Keratinocyte (primary cell): ENCODE measurements at regions not wholly inside any gene's neighbourhood (a gene's known extent, or its start where the extent isn't known, plus 50 kb on each side); places are given as distances from the start of the nearest gene placed in this dataset.
"Not testable (repeated sequence)": the region's sequence is repeated elsewhere in the genome, so short reads cannot be mapped to it uniquely, and the experiment has no call there.

Source experiments
- DNase-seq: peaks from one replicate; pipeline ENCODE4 v3.0.0-alpha.2; 2011; ENCODE audit warnings: low read depth, missing footprints, low spot score
- FAIRE-seq: peaks from 2 replicates; lab custom pipeline; 2011; peaks lifted over from hg19 to GRCh38; lab: Jason Lieb, UNC
- H2AFZ ChIP-seq: 2 replicates; pipeline ENCODE4 v1.6.0; 2012; ENCODE audit warnings: low read length, control low read depth, inconsistent platforms; ENCODE audit not compliant: control insufficient read depth
- H3K27ac ChIP-seq: 2 replicates; pipeline ENCODE4 v1.5.1; 2011; ENCODE audit warnings: low read length; ENCODE audit not compliant: control insufficient read depth, insufficient read depth
- H3K27me3 ChIP-seq: 3 replicates; pipeline ENCODE4 v1.6.0; 2011; ENCODE audit warnings: low read length; ENCODE audit not compliant: control insufficient read depth, insufficient read depth; ENCODE audit errors: extremely low read depth
- H3K36me3 ChIP-seq, 2 experiments: 2 replicates in 1 of 2; 3 replicates in 1 of 2; pipeline ENCODE4 v1.5.1; 2011; ENCODE audit warnings: low read length in 2 of 2, mild to moderate bottlenecking in 1 of 2; ENCODE audit not compliant: control insufficient read depth in 2 of 2, insufficient read depth in 2 of 2; ENCODE audit errors: extremely low read depth in 1 of 2
- H3K4me1 ChIP-seq: 3 replicates; pipeline ENCODE4 v1.5.1; 2011; ENCODE audit warnings: low read length; ENCODE audit not compliant: control insufficient read depth, insufficient read depth; ENCODE audit errors: extremely low read depth
- H3K4me2 ChIP-seq: 3 replicates; pipeline ENCODE4 v1.6.0; 2011; ENCODE audit warnings: low read depth, low read length; ENCODE audit not compliant: control insufficient read depth, insufficient read depth; ENCODE audit errors: extremely low read depth
- H3K4me3 ChIP-seq, 3 experiments: fragments of 200-600 bp in 1 of 3; sonication (generic) in 1 of 3; 2 replicates in 2 of 3; 3 replicates in 1 of 3; pipeline ENCODE4 v1.5.1; 2011 to 2016; ENCODE audit warnings: low read length in 3 of 3, mild to moderate bottlenecking in 3 of 3, control low read depth in 2 of 3, inconsistent platforms in 1 of 3, low read depth in 1 of 3, mixed read lengths in 1 of 3, mixed run types in 1 of 3, moderate library complexity in 1 of 3; ENCODE audit not compliant: control insufficient read depth in 2 of 3, insufficient read depth in 2 of 3; ENCODE audit errors: extremely low read depth in 1 of 3
- H3K79me2 ChIP-seq: 2 replicates; pipeline ENCODE4 v1.6.0; 2012; ENCODE audit warnings: low read length; ENCODE audit not compliant: control insufficient read depth, insufficient read depth
- H3K9ac ChIP-seq: 3 replicates; pipeline ENCODE4 v1.6.0; 2011; ENCODE audit warnings: low read length; ENCODE audit not compliant: control insufficient read depth, insufficient read depth; ENCODE audit errors: extremely low read depth
- H3K9me1 ChIP-seq: 3 replicates; pipeline ENCODE4 v1.6.0; 2011; ENCODE audit warnings: low read length; ENCODE audit not compliant: control insufficient read depth, insufficient read depth; ENCODE audit errors: extremely low read depth
- H3K9me3 ChIP-seq: 2 replicates; pipeline ENCODE4 v1.5.1; 2012; ENCODE audit warnings: low read depth, low read length; ENCODE audit not compliant: control insufficient read depth
- H4K20me1 ChIP-seq: 3 replicates; pipeline ENCODE4 v1.6.0; 2011; ENCODE audit warnings: low read length; ENCODE audit not compliant: control insufficient read depth, insufficient read depth; ENCODE audit errors: extremely low read depth
- CTCF ChIP-seq, 3 experiments: IDR thresholded peaks in 1 of 3; conservative IDR thresholded peaks in 1 of 3; optimal IDR thresholded peaks in 1 of 3; 2 replicates in 2 of 3; 3 replicates in 1 of 3; pipeline versions ENCODE3 to v1.5.1; 2011; ENCODE audit warnings: low read length in 3 of 3, mild to moderate bottlenecking in 3 of 3, moderate library complexity in 2 of 3, control low read depth in 1 of 3, inconsistent platforms in 1 of 3; ENCODE audit not compliant: insufficient read depth in 2 of 3; ENCODE audit errors: extremely low read depth in 1 of 3
- EZH2 ChIP-seq: IDR thresholded peaks from one replicate; pipeline ENCODE4 v1.6.1; 2012; ENCODE audit warnings: inconsistent platforms, mild to moderate bottlenecking, low read length, moderate library complexity
- dilution Hi-C: fragments of 300-500 bp; cut with MboI; formaldehyde crosslinking; loops from one replicate; pipeline ENCODE4 v1.7.0; 2020; ENCODE audit warnings: low sequenced_read_pairs; ENCODE audit not compliant: extremely low pct_ligation_motif_present

GRCh38 chr14:43258396-43258795, 1248.7 kb downstream of the FSCB start:
- DNase-seq (no peak), FAIRE-seq (no peak)
- Histone ChIP-seq H3K9me3 (no peaks in the 10 kb centered on the region), H3K9ac (no peak overlapping the region), H3K4me3 (no peak overlapping the region), H4K20me1 (no peaks in the 10 kb centered on the region), H3K79me2 (no peaks in the 10 kb centered on the region), H3K9me1 (no peaks in the 10 kb centered on the region), H3K27me3 (no peaks in the 10 kb centered on the region), H3K4me2 (no peak overlapping the region), H3K36me3 (no peaks in the 10 kb centered on the region), H3K27ac (no peak overlapping the region), H2AFZ (no peak overlapping the region), H3K4me1 (no peaks in the 10 kb centered on the region)
- no peak for TF ChIP-seq EZH2
- TF ChIP-seq CTCF (optimal IDR thresholded peaks at IDR 0.05 in 1 of 3, IDR thresholded peaks at IDR 0.05 in 1 of 3, conservative IDR thresholded peaks at IDR 0.05 in 1 of 3; ENCODE audit: extremely low read depth in 1 of 3, insufficient read depth in 2 of 3, low read length in 3 of 3), result no peak
- dilution Hi-C loops, result no loop called here

GRCh38 chr14:43256996-43257395, 1250.1 kb downstream of the FSCB start:
- H4K20me1 ChIP-seq, FAIRE-seq, H3K27ac ChIP-seq, H3K79me2 ChIP-seq, H3K4me1 ChIP-seq, H3K4me2 ChIP-seq, DNase-seq, H3K4me3 ChIP-seq, H2AFZ ChIP-seq, H3K36me3 ChIP-seq, H3K27me3 ChIP-seq, H3K9ac ChIP-seq, H3K9me1 ChIP-seq, H3K9me3 ChIP-seq, dilution Hi-C loops: not testable (repeated sequence)

GRCh38 chr14:43252866-43253265, 1254.2 kb downstream of the FSCB start:
- TF ChIP-seq EZH2, result no peak
- TF ChIP-seq CTCF (optimal IDR thresholded peaks at IDR 0.05 in 1 of 3, IDR thresholded peaks at IDR 0.05 in 1 of 3, conservative IDR thresholded peaks at IDR 0.05 in 1 of 3; ENCODE audit: extremely low read depth in 1 of 3, insufficient read depth in 2 of 3, low read length in 3 of 3), result no peak
- Histone ChIP-seq H3K27ac (no peak overlapping the region), H3K27me3 (no peaks in the 10 kb centered on the region), H3K4me2 (no peak overlapping the region), H4K20me1 (no peaks in the 10 kb centered on the region), H3K9me3 (no peaks in the 10 kb centered on the region), H3K9ac (no peak overlapping the region), H2AFZ (no peak overlapping the region), H3K79me2 (no peaks in the 10 kb centered on the region), H3K4me3 (no peak overlapping the region), H3K9me1 (no peaks in the 10 kb centered on the region), H3K4me1 (no peaks in the 10 kb centered on the region), H3K36me3 (no peaks in the 10 kb centered on the region)
- no peak for FAIRE-seq
- no peak for DNase-seq
- dilution Hi-C loops, result no loop called here
